Activated naive CD8-positive, alpha-beta T cell treated with anti-CD3 and anti-CD28 coated beads for 36 hours (primary cell): ENCODE measurements at regions not wholly inside any gene's neighbourhood (a gene's known extent, or its start where the extent isn't known, plus 50 kb on each side); places are given as distances from the start of the nearest gene placed in this dataset.

Experiments
- DNase-seq: peaks from one replicate; pipeline ENCODE4 v3.0.0; 2021
- H3K27ac Mint-ChIP-seq: one replicate; pipeline ENCODE4 v1.8.0; 2022; ENCODE audit warnings: mild to moderate bottlenecking, moderate library complexity, mixed read lengths
- H3K27me3 Mint-ChIP-seq: one replicate; pipeline ENCODE4 v1.8.0; 2022; ENCODE audit warnings: mild to moderate bottlenecking, mixed read lengths
- H3K36me3 Mint-ChIP-seq: one replicate; pipeline ENCODE4 v1.8.0; 2021; ENCODE audit warnings: mild to moderate bottlenecking, mixed read lengths
- H3K4me1 Mint-ChIP-seq: one replicate; pipeline ENCODE4 v1.8.0; 2021; ENCODE audit warnings: mixed read lengths
- H3K4me3 Mint-ChIP-seq: one replicate; pipeline ENCODE4 v1.8.0; 2022; ENCODE audit warnings: mild to moderate bottlenecking, moderate library complexity, mixed read lengths
- H3K9me3 Mint-ChIP-seq: one replicate; pipeline ENCODE4 v1.8.0; 2022; ENCODE audit warnings: mixed read lengths

DNA sequence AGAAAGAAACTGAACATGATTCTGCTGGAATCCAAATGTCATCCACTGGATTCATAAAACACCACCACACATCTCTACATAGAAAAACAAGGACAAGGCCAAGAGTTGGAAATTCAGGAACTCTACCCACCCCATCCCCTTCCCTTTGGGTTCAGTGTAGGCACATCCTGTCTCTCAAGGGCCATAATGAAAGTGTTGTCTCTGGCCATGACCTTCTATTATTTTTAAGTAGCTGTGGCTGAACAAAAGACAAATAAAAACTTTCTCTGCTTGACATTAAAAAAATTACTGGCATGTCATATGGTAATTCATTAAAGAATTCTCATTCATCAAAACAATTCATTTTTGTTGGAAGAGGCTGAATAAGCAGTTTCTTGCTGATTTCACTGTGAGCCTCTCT lies 54.9 kb upstream of the ZBTB18 start:
- Mint-ChIP-seq H3K9me3 (no peaks in the 10 kb centered on the region), H3K27me3 (no peaks in the 10 kb centered on the region), H3K4me1 (no peaks in the 10 kb centered on the region), H3K36me3 (no peaks in the 10 kb centered on the region), H3K27ac (no peak overlapping the region), H3K4me3 (no peak overlapping the region)
- no peak for DNase-seq

DNA sequence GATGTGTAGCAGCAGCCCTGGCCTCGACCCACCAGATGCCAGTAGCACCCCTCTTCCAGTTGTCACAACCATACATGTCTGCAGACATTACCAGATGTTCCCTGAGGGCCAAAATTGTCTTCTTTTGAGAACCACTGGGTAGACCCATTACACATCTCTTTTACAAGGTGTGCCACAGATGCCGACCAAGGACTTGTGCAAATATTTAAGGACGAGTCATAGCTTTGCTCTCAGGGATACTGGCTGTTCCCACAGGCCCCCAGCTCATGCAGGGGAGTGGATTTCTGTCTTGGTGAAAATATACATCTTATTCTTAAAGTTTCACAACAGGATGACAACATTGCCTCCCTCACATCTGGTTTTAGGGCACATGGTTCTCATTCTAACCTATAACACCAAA lies 59.4 kb upstream of the ZBTB18 start:
- H3K9me3 Mint-ChIP-seq = peaks cover 7% of the 10 kb centered on the region
- no peak for DNase-seq
- no peak overlapping the region for H3K27ac Mint-ChIP-seq
- no peaks in the 10 kb centered on the region for H3K27me3 Mint-ChIP-seq
- H3K4me1 Mint-ChIP-seq = no peaks in the 10 kb centered on the region
- peaks cover 1% of the 10 kb centered on the region for H3K36me3 Mint-ChIP-seq
- H3K4me3 Mint-ChIP-seq = no peak overlapping the region

DNA sequence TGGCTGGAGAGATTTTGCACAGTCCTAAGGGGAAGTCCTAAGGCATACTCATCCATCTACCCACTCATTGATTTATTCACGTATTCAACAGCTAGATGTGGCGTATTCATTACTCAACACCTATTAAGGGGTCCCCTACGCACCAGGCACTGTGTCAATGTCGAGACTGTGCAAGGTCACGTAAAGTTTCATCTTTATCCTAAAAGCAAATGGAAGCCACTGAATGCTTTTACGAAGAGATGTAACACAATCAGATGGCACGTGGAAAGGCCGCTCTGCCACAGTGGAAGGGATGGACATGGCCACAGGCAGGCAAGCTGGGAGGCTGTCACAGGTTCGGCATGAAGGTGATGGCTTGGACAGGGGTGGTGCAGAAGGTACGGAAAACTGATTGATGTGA lies 66.3 kb upstream of the ZBTB18 start:
- Mint-ChIP-seq H3K4me1 (no peaks in the 10 kb centered on the region), H3K27me3 (no peaks in the 10 kb centered on the region), H3K4me3 (no peak overlapping the region), H3K36me3 (peaks cover 1% of the 10 kb centered on the region), H3K27ac (no peak overlapping the region), H3K9me3 (peaks cover under 1% of the 10 kb centered on the region)
- no peak for DNase-seq

DNA sequence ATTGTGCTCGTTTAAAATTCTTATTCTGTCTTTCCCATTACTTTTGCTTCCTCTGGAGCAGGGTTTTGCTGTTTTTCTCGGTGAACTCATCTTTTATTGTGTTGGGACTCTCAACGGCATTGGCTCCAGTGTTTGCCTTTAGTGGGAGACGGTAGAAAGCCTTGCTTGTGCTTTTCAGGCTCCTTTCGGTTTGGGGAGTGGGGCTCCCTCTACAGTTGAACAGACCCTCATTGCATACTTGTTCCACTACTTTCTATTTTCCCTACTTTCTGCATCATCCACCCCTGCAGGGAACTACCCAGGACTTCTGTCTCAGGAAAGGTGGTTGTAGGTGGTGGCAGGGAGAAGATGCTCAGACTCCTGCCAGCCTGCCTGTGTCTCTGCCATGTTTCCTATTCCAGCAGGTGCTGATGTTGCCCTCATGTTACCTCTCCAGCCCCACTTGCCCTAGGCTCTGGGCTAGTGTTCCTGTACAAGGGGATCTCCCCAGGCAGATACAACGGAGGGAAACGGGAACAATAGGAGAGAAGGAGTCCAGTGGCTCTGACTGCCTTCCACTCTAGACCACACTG lies 68.5 kb upstream of the ZBTB18 start:
- H3K4me3 Mint-ChIP-seq = no peak overlapping the region
- no peaks in the 10 kb centered on the region for H3K9me3 Mint-ChIP-seq
- no peaks in the 10 kb centered on the region for H3K4me1 Mint-ChIP-seq
- H3K27ac Mint-ChIP-seq = no peak overlapping the region
- H3K27me3 Mint-ChIP-seq = no peaks in the 10 kb centered on the region
- no peaks in the 10 kb centered on the region for H3K36me3 Mint-ChIP-seq
- DNase-seq = no peak

DNA sequence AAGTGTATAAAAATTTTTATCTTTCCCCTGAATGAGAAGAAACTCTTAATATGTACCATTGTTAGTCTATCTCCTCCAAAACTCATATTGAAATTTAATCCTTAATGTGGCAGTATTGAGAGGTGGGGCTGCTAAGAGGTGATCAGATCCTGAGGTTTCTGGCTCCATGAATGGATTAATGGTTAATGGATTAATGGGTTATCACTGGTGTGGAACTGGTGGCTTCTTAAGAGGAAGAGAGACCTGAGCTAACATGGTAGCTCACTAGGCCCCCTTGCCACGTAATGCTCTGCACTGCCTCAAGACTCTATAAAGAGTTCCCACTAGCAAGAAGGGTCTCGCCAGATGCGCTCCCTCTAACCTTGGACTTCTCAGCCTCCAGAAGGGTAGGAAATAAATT lies 70.6 kb upstream of the ZBTB18 start:
- Mint-ChIP-seq H3K4me3 (no peak overlapping the region), H3K27ac (no peak overlapping the region), H3K27me3 (peaks cover 3% of the 10 kb centered on the region)

DNA sequence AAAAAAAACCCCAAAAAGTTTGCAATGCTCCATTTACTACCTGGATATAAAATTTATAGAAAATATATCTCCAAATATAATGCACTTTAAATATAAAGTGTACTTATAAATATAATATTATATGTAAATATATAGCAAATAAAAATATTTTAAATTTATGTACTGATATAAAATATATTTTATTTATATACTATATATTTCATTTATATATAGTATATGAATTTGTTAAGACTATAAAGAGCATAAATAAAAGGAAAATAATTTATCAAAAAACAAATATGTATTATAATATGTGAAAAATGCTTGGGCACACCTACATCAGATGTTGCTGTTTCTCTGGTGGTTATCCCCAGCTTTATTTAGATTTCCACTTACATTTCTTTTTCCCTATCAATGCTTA lies 71.0 kb upstream of the ZBTB18 start:
- no peak overlapping the region for H3K27ac Mint-ChIP-seq
- no peak for DNase-seq
- no peaks in the 10 kb centered on the region for H3K36me3 Mint-ChIP-seq
- peaks cover 5% of the 10 kb centered on the region for H3K27me3 Mint-ChIP-seq
- no peaks in the 10 kb centered on the region for H3K4me1 Mint-ChIP-seq
- H3K9me3 Mint-ChIP-seq = no peaks in the 10 kb centered on the region
- H3K4me3 Mint-ChIP-seq = no peak overlapping the region

More for the DNA sequence above, 70.6 kb upstream of the ZBTB18 start:
- Mint-ChIP-seq H3K9me3 (no peaks in the 10 kb centered on the region), H3K4me1 (no peaks in the 10 kb centered on the region), H3K36me3 (no peaks in the 10 kb centered on the region)
- DNase-seq = no peak

DNA sequence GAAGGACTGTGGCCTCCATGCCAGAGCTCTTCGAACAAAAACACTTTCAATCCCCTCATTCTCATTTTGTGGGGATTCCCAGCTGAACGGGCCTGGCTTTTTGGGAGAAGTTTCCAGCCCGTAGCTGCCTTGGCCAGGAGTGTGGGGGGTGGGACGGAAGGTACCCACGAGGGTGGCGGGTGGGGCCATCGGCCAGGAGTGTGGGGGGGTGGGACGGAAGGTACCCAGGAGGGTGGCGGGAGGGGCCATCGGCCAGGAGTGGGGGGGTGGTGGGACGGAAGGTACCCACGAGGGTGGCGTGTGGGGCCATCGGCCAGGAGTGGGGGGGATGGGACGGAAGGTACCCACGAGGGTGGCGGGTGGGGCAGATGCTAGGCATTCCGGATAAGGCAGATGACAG lies 71.7 kb upstream of the ZBTB18 start:
- Mint-ChIP-seq H3K4me1 (no peaks in the 10 kb centered on the region), H3K9me3 (no peaks in the 10 kb centered on the region), H3K27ac (no peak overlapping the region), H3K4me3 (no peak overlapping the region), H3K36me3 (no peaks in the 10 kb centered on the region), H3K27me3 (peaks cover 5% of the 10 kb centered on the region)
- no peak for DNase-seq

DNA sequence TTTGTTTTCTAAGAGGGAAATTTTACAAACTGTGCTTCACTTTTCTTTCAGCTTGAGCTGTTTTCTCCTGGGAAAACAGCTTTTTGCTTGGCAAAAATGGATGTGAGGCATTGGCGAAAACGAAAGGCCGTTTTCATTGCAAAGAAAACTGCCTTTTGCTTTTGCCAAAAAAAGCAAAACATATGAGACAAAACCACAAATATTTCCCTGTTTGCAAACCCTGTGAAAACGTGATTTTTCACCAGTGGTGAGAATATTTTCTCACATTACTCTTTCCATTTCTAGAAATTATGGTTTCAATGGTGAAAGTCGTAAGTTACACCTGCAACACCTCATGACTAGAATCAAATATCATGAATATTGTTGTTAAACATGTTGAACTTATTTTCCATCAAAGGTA lies 74.0 kb upstream of the ZBTB18 start:
- H3K27ac Mint-ChIP-seq = no peak overlapping the region

DNA sequence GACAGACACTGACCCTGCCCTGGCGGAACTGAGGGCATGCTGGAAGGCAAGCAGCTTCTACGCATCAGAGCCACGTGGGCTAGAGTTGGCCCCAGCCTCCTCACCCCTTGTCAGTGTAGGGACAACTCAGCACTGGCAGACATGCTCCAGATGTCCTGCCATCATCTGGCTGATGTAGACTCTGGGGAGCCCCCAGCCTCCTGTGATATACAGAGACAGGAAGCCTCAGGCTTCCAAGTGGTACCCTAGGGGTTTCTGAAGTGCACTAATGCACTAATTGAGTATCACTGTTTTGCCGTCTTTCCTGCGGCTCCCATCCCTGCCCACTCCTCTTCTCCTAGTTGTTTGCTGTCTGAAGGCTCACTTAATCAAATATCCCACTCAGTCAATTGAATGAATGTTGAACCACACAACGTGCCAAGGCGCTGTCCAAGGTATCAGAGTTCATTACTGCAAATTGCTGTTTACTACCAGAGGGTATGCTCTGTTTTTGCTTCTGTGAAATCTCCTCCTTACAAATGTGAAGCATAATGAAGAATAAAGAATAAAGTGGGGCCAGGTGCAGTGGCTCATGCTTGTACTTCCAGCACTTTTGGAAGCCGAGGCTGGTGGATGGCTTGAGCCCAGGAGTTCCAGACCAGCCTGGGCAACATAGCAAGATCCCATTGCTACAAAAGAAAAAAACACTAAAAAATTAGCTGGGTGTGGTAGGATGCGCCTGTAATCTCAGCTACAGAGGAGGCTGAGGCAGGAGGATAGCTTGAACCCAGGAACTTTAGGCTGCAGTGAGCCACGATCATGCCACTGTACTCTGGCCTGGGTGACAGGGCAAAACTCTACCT lies 76.4 kb upstream of the ZBTB18 start:
- H3K27me3 Mint-ChIP-seq = peaks cover 5% of the 10 kb centered on the region

More for the DNA sequence above, 74.0 kb upstream of the ZBTB18 start:
- DNase-seq = no peak
- Mint-ChIP-seq H3K4me1 (no peaks in the 10 kb centered on the region), H3K4me3 (no peak overlapping the region), H3K27me3 (peaks cover 5% of the 10 kb centered on the region), H3K36me3 (no peaks in the 10 kb centered on the region), H3K9me3 (no peaks in the 10 kb centered on the region)

DNA sequence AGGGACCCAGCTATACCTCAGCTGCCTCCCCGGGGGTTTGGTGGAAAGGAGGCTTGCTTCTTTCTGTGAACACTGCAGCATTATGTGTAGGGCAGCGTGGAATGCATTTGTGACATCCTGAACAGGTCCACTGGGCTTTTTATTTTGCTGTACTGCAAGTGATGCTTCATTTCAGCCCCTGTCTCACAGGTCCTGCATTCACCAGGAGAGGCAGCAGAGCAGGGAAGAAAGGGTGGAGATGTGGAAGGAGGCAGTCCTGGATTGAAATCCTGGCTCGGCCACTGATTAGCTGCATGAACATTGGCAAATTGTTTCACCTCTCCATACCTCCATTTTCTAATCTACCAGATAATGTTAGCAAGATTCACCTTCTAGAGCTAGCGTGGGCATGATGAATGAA lies 77.9 kb upstream of the ZBTB18 start:
- Mint-ChIP-seq H3K27me3 (peaks cover 5% of the 10 kb centered on the region), H3K4me1 (no peaks in the 10 kb centered on the region), H3K27ac (no peak overlapping the region), H3K9me3 (no peaks in the 10 kb centered on the region), H3K36me3 (no peaks in the 10 kb centered on the region), H3K4me3 (no peak overlapping the region)
- no peak for DNase-seq

More for the DNA sequence above, 76.4 kb upstream of the ZBTB18 start:
- no peak for DNase-seq
- Mint-ChIP-seq H3K36me3 (no peaks in the 10 kb centered on the region), H3K27ac (no peak overlapping the region), H3K4me3 (no peak overlapping the region), H3K4me1 (no peaks in the 10 kb centered on the region), H3K9me3 (no peaks in the 10 kb centered on the region)

DNA sequence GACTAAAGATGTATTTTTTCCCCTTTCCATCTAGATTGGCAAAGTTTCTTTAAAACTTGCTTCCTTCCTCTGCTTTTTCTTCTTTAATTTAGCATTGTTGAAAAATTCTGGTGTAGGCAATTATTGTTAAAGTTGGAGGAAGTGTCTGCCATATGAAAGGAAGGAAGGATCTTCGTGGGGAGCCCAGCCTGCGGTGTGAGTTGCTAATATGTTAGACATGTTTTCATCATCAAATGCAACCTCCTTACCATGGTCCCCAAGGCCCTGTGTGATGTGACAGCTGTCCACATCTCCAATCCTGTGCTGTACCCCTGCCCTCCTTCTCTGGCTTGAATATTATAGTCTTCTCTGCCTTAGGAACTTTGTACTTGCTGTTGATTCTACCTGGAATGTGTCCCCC lies 81.0 kb upstream of the ZBTB18 start:
- no peaks in the 10 kb centered on the region for H3K4me1 Mint-ChIP-seq
- H3K36me3 Mint-ChIP-seq = no peaks in the 10 kb centered on the region
- DNase-seq = no peak
- H3K4me3 Mint-ChIP-seq = no peak overlapping the region
- H3K27me3 Mint-ChIP-seq = no peaks in the 10 kb centered on the region
- H3K27ac Mint-ChIP-seq = no peak overlapping the region
- no peaks in the 10 kb centered on the region for H3K9me3 Mint-ChIP-seq

DNA sequence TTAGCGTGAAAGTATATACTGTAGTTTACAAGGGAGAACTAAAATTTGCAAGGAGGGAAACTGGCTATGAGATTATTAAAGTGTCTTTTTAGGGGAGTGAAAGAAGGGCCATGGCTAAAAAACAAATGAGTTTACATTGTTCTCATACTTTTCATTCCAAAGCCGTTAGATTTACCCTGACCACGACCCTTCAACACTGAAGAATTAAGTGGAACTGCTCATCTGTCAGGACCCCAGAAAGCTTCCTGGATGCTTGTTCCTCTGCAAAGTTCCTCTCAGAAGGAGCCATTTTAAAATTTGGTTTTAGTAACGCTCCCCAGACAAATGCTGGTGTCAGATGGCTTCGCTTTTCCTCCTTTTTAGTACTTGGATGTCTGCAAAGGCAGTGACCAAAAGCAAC lies 82.7 kb upstream of the ZBTB18 start:
- Mint-ChIP-seq H3K36me3 (no peaks in the 10 kb centered on the region), H3K27me3 (no peaks in the 10 kb centered on the region), H3K9me3 (no peaks in the 10 kb centered on the region), H3K4me3 (no peak overlapping the region), H3K27ac (no peak overlapping the region), H3K4me1 (no peaks in the 10 kb centered on the region)
- no peak for DNase-seq

DNA sequence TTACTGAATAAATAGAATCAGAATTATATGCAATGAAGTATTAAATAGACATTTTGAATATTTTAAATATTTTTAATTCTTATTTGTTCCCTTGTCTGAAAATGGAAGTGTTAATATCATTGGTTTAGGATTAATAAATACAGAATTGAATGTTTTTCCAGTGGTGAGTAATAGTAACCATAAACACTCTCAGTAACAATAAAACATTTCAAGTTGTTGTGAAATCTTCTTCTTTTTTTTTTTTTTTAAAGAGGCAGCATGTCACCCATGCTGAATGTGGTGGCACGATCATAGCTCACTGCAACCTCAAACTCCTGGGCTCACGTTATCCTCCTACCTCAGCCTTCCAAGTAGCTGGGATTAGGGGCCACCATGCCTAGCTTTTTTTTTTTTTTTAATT lies 86.2 kb upstream of the ZBTB18 start:
- no peaks in the 10 kb centered on the region for H3K27me3 Mint-ChIP-seq
- no peaks in the 10 kb centered on the region for H3K36me3 Mint-ChIP-seq
- H3K27ac Mint-ChIP-seq = no peak overlapping the region
- no peaks in the 10 kb centered on the region for H3K4me1 Mint-ChIP-seq
- no peak for DNase-seq
- H3K9me3 Mint-ChIP-seq = no peaks in the 10 kb centered on the region
- no peak overlapping the region for H3K4me3 Mint-ChIP-seq

DNA sequence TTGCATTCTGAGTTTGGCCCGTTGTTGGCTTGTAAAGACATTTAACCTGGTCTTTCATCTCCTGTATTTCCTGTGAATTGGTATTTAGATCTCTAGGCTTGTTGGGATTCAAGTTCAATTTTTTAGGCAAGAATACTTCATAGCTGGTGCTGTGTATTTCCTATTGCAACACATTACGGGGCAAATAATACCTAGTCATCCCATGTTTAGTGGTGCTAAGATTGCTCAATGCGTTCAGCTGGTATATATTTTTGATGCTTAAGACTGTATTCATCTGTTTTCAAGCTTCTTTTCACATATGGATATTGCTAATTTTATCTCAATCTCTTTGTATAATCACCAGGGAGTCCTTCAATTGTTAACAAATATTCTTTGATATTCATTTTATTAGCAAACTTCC lies 87.5 kb upstream of the ZBTB18 start:
- Mint-ChIP-seq H3K27me3 (no peaks in the 10 kb centered on the region), H3K36me3 (no peaks in the 10 kb centered on the region)

DNA sequence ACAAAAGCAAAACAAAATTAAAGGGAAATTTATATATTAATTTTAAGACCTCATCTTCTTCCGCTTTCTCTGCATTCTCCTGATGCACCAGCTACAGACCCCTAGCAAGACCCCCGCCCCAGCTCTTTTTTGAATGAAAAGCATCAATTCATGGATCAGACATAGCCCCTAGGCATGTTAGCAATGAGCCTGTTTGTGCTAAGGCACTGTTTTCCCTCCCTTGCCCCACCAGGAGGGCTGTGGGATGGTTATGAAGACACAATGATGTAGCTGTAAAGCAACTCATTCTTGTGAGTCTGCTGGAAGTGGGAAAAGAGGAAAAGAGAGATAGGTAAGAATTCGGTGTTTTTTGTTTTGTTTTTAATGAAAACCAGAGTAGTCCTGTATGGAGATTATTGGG lies 88.5 kb upstream of the ZBTB18 start:
- Mint-ChIP-seq H3K27ac (no peak overlapping the region), H3K9me3 (no peaks in the 10 kb centered on the region), H3K27me3 (peaks cover 4% of the 10 kb centered on the region), H3K4me3 (no peak overlapping the region), H3K4me1 (no peaks in the 10 kb centered on the region), H3K36me3 (no peaks in the 10 kb centered on the region)
- no peak for DNase-seq

More for the DNA sequence above, 87.5 kb upstream of the ZBTB18 start:
- Mint-ChIP-seq H3K9me3 (no peaks in the 10 kb centered on the region), H3K4me1 (no peaks in the 10 kb centered on the region), H3K27ac (no peak overlapping the region), H3K4me3 (no peak overlapping the region)
- no peak for DNase-seq

DNA sequence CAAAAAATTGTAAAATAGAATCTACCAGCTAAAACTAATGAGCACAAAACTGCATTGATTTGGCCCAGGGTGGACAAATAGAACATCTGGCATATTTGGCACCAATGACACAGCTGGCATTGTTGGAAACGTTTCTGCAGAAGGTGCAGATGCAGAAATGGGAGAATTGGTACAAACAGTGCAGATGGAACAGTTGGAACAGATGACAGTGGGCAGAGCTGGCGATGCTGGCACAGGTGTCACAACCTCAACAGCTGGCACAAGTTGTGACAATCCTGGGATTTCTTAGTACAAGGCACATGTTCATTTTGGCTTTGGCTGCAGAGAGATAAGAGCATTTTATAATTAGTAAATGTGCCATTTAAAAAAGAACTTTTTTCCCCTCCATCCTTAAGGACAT lies 91.1 kb upstream of the ZBTB18 start:
- Mint-ChIP-seq H3K9me3 (no peaks in the 10 kb centered on the region), H3K27ac (no peak overlapping the region)

More for the DNA sequence above, 91.1 kb upstream of the ZBTB18 start:
- H3K27me3 Mint-ChIP-seq = peaks cover 4% of the 10 kb centered on the region
- H3K4me1 Mint-ChIP-seq = no peaks in the 10 kb centered on the region
- DNase-seq = no peak
- H3K4me3 Mint-ChIP-seq = no peak overlapping the region
- H3K36me3 Mint-ChIP-seq = no peaks in the 10 kb centered on the region
